ENCODE measurements at regions not wholly inside any gene's neighbourhood (a gene's known extent, or its start where the extent isn't known, plus 50 kb on each side); places are given as distances from the start of the nearest gene placed in this dataset.

- CTCF ChIA-PET: no interaction called here
- H3K27ac ChIP-seq: no peak overlapping the region
- POLR2A ChIA-PET (ENCODE audit: low non-redundant PET): no interaction called here
- TF ChIP-seq, protein P1, sequence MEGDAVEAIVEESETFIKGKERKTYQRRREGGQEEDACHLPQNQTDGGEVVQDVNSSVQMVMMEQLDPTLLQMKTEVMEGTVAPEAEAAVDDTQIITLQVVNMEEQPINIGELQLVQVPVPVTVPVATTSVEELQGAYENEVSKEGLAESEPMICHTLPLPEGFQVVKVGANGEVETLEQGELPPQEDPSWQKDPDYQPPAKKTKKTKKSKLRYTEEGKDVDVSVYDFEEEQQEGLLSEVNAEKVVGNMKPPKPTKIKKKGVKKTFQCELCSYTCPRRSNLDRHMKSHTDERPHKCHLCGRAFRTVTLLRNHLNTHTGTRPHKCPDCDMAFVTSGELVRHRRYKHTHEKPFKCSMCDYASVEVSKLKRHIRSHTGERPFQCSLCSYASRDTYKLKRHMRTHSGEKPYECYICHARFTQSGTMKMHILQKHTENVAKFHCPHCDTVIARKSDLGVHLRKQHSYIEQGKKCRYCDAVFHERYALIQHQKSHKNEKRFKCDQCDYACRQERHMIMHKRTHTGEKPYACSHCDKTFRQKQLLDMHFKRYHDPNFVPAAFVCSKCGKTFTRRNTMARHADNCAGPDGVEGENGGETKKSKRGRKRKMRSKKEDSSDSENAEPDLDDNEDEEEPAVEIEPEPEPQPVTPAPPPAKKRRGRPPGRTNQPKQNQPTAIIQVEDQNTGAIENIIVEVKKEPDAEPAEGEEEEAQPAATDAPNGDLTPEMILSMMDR (conservative IDR thresholded peaks at IDR 0.05; ENCODE audit: low read depth): no peak
- no peak for DNase-seq (ENCODE audit: low spot score)
These were observed 255.7 kb upstream of the ACVR2A start for GRCh38 chr2:147589127-147589526.

GRCh38 chr2:147588191-147588590 lies 256.6 kb upstream of the ACVR2A start:
- TF ChIP-seq, protein P1 (conservative IDR thresholded peaks at IDR 0.05; ENCODE audit: low read depth): no peak
- DNase-seq (ENCODE audit: low spot score): peak; percentile 26
- no peak overlapping the region for H3K27ac ChIP-seq
- POLR2A ChIA-PET (ENCODE audit: low non-redundant PET): no interaction called here
- CTCF ChIA-PET: no interaction called here

DNA sequence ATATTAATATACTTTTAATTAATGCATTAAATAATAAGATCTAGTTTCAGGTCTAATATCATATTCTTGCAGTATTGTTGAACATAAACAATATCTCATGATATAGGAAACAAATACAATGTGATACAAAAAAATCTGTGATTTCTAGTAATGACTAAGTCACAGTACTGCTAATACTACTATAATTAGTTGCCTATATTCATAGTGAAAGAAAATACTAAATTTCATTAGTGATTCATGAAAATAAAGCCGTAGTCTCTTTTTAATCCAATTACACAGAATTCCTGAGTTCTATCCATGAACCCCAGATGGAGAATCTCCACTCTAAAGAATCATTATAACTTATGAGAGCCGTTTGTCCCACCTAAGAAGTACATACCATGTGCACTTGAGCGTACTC lies 266.3 kb upstream of the ACVR2A start:
- CTCF ChIA-PET: no interaction called here
- POLR2A ChIA-PET (ENCODE audit: low non-redundant PET): no interaction called here
- no peak for DNase-seq (ENCODE audit: low spot score)
- H3K27ac ChIP-seq: no peak overlapping the region
- TF ChIP-seq, protein P1 (conservative IDR thresholded peaks at IDR 0.05; ENCODE audit: low read depth): no peak

DNA sequence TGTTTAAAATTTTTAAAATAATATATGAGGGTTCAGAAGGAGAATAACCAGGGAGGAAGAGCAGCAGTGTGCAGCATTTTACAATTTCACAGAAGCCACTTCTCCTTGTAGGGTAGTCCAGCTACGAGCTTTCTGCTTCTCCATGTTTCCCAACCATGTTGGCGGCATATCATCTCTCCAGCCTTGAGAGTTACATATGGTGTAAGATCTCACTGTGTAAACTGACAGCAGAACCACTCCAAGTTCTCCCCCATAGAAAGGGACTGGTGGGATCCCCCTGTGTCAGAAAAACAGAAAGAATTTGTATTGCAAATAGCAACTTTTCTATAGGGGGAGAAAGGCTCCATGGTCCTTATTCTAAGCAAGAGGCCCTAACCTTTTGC lies 266.8 kb upstream of the ACVR2A start:
- ChIA-PET CTCF (interaction anchor here (0.7 kb wide), 1 partner anchor 475 kb away, joined by 4 read pairs; no protein-coding TSS in a partner anchor), POLR2A (ENCODE audit: low non-redundant PET) (no interaction called here)
- no peak overlapping the region for H3K27ac ChIP-seq
- DNase-seq (ENCODE audit: low spot score): no peak
- TF ChIP-seq, protein P1 (conservative IDR thresholded peaks at IDR 0.05; ENCODE audit: low read depth): no peak

DNA sequence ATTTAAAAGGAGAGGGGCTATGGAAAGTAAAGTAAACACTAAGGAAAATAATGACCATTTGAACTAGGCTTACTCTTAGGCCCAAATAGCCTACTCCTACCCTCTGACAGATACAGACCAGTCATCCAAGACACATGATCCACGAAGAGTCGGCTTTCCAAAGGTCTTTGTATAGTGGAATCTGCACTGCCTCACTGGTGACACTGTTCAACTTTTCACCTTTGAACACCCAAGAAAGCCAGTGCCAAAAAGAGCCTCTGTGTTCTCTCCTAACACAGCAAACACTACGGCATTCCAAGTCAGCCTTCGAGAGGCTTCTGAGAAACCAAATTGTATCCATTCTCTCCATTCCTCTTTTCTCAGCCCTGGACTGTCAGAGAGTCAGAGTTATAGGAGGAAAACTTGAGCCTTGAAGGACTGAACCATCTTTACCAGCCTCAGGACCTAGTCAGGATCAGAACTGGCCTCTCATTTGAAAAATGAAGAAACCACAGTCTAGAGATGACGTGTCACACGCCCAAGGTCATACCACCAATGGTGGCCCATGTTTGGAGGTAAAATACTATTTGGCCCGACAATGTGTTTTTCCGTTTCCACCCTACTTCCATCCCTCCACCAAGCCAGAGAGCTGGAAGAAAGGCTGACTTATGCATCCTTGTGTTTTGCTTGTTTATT lies 267.4 kb upstream of the ACVR2A start:
- ChIA-PET CTCF (interaction anchor here (0.7 kb wide), 1 partner anchor 474 kb away, joined by 4 read pairs; no protein-coding TSS in a partner anchor), POLR2A (ENCODE audit: low non-redundant PET) (no interaction called here)
- TF ChIP-seq, protein P1 (conservative IDR thresholded peaks at IDR 0.05; ENCODE audit: low read depth): no peak
- no peak for DNase-seq (ENCODE audit: low spot score)
- no peak overlapping the region for H3K27ac ChIP-seq

DNA sequence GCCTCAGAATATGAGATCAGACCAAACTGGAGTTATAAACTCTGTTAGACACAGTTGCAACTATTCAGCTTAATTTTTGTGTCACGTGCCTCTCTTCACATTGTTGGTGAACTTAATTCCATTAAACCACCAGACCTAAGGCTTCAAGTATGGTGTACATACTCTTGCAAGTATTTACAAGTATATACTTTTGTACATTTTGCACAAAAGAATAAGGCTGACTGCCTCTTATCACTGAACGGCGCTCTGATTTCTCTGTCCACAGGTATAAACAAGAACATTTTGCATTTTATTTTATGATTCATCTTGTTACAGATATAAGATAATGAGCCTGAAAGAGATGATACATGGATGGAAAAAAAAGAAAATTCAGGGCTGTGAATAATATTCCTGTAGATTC lies 269.7 kb upstream of the ACVR2A start:
- TF ChIP-seq, protein P1 (conservative IDR thresholded peaks at IDR 0.05; ENCODE audit: low read depth): no peak

More for the DNA sequence above, 269.7 kb upstream of the ACVR2A start:
- ChIA-PET CTCF (no interaction called here), POLR2A (ENCODE audit: low non-redundant PET) (no interaction called here)
- DNase-seq (ENCODE audit: low spot score): no peak
- no peak overlapping the region for H3K27ac ChIP-seq
